22Rv1 (cell line): ENCODE measurements at regions not wholly inside any gene's neighbourhood (a gene's known extent, or its start where the extent isn't known, plus 50 kb on each side); places are given as distances from the start of the nearest gene placed in this dataset.

ENCODE experiments used
- ZFX ChIP-seq: fragments of 450-650 bp; IDR thresholded peaks from 2 replicates; pipeline ENCODE4 v1.6.1; 2017; ENCODE audit warnings: antibody characterized with exemption, borderline replicate concordance
- TF ChIP-seq, protein P1 (sequence below): fragments of 450-650 bp; IDR thresholded peaks from 2 replicates; pipeline ENCODE4 v1.5.1; 2017; ENCODE audit warnings: mild to moderate bottlenecking

DNA sequence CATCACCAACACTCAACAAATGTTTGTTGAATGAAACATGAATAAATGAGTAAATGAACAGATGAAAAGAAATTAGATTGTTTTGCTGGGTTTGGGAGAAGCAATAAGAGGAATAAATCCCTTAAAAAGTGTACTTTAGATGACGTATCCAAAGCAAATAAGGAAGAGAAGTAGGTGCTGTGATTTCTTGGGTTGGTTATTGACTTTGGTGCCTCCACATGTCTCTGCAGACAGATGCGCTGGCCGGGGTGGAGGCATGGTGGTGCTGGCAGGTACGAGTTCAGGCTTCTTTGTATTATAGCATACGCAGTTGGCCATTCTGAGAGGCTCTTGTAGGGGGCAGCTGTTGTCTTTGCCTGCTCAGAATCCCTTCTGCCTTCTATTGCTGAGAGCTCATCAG, 178.9 kb downstream of the POLR2M start:
- TF ChIP-seq, protein P1, sequence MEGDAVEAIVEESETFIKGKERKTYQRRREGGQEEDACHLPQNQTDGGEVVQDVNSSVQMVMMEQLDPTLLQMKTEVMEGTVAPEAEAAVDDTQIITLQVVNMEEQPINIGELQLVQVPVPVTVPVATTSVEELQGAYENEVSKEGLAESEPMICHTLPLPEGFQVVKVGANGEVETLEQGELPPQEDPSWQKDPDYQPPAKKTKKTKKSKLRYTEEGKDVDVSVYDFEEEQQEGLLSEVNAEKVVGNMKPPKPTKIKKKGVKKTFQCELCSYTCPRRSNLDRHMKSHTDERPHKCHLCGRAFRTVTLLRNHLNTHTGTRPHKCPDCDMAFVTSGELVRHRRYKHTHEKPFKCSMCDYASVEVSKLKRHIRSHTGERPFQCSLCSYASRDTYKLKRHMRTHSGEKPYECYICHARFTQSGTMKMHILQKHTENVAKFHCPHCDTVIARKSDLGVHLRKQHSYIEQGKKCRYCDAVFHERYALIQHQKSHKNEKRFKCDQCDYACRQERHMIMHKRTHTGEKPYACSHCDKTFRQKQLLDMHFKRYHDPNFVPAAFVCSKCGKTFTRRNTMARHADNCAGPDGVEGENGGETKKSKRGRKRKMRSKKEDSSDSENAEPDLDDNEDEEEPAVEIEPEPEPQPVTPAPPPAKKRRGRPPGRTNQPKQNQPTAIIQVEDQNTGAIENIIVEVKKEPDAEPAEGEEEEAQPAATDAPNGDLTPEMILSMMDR: no peak
- no peak for TF ChIP-seq ZFX
